Muscle of leg (tissue), 3 donors: ENCODE measurements at regions not wholly inside any gene's neighbourhood (a gene's known extent, or its start where the extent isn't known, plus 50 kb on each side); places are given as distances from the start of the nearest gene placed in this dataset.
"Not testable (repeated sequence)": the region's sequence is repeated elsewhere in the genome, so short reads cannot be mapped to it uniquely, and the experiment has no call there.

Experiments
- DNase-seq: peaks from one replicate; pipeline ENCODE4 v3.0.0; 2013
- H3K27ac ChIP-seq: one replicate; pipeline ENCODE4 v1.5.1; 2013; ENCODE audit warnings: mild to moderate bottlenecking, low read length, control low read depth
- H3K27me3 ChIP-seq: one replicate; pipeline ENCODE4 v1.6.1; 2013; ENCODE audit warnings: low read length; ENCODE audit not compliant: control insufficient read depth, insufficient read depth
- H3K36me3 ChIP-seq: one replicate; pipeline ENCODE4 v1.6.1; 2013; ENCODE audit warnings: low read length; ENCODE audit not compliant: control insufficient read depth, insufficient read depth
- H3K4me1 ChIP-seq: one replicate; pipeline ENCODE4 v1.6.1; 2013; ENCODE audit warnings: low read length; ENCODE audit not compliant: control insufficient read depth, insufficient read depth
- H3K4me3 ChIP-seq: one replicate; pipeline ENCODE4 v1.5.1; 2013; ENCODE audit warnings: low read length, control low read depth
- H3K9me3 ChIP-seq: replicated peaks from 2 replicates; pipeline ENCODE4 v1.6.1; 2013; ENCODE audit warnings: low read depth, low read length; ENCODE audit not compliant: control insufficient read depth
- WGBS: methylation state at CpG from one replicate; pipeline ENCODE4 v1.1.5; 2013; ENCODE audit warnings: missing lambda C conversion rate; ENCODE audit not compliant: insufficient coverage; 5-methylcytosine and 5-hydroxymethylcytosine counted together

DNA sequence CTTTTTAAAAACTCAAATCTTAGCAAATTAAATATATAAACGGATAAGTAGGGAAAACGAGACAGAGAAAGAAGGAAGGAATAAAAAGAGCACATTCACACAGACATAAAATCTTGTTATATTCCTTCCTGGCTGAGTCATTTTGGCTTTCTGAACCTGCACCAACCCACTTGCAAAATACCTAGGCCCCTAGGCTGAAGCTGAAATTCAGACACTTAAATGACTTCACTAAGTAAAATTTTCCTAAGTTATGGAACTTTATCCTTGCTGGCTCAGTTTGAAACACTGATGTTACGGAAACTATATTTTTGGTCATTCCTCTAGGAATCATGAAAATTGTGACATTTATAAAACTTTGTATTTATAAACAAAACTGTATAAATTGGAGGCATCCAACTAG is 462.8 kb upstream of the NFIA start:
- Histone ChIP-seq H3K27ac (peak overlapping the region; percentile 64), H3K27me3 (no peaks in the 10 kb centered on the region), H3K4me1 (peaks cover 12% of the 10 kb centered on the region), H3K4me3 (no peak overlapping the region), H3K36me3 (no peaks in the 10 kb centered on the region), H3K9me3 (no peaks in the 10 kb centered on the region)
- DNase-seq = peak; percentile 83
- no CpG with 5 or more reads among the region's 3 CpGs for WGBS

DNA sequence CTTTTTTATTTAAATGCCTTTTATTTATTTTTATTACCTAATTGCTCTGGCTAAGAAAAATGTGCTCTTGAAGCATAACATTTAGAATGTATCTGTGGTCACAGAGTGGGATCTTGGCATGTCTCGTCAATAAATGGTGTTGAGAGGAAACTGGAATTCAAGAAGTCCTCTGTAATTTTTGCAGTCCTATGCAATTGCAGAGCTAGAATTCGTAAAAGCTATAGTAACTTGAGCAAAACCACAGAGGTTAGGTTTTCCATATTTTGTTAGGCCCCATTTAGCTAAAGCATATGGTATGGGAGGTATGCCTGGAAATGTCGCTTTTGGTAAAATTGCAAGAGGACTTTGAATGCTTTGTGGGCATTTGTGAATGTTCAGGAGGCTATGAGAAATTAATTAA is 466.7 kb upstream of the NFIA start:
- 49% methylated on average over 2 of the region's 3 CpGs for WGBS
- DNase-seq = no peak

DNA sequence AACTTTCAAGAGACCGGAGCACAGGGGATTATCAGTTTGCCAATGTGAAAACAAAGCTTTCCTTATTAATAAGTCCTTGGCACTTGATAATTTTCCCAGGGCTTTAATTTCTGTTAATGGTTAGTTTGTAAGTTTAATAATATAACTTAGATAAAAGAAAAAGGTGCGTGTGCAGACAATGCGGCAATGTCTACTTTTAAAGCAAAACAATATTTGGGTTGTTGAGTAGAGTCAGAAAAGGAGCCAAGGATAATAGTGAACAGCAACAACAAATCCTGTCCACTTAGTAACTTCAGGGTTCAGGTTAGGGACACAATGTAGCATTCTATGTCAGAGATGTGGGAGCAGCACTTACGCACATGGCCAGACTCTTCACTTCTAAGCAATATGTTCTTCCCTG is 469.6 kb upstream of the NFIA start:
- no peaks in the 10 kb centered on the region for H3K27me3 ChIP-seq
- H3K4me3 ChIP-seq = no peak overlapping the region
- H3K9me3 ChIP-seq = no peaks in the 10 kb centered on the region
- WGBS = no CpG with 5 or more reads among the region's 4 CpGs
- no peak overlapping the region for H3K27ac ChIP-seq
- no peaks in the 10 kb centered on the region for H3K4me1 ChIP-seq
- H3K36me3 ChIP-seq = no peaks in the 10 kb centered on the region
- no peak for DNase-seq

More for the DNA sequence above, 466.7 kb upstream of the NFIA start:
- Histone ChIP-seq H3K27me3 (no peaks in the 10 kb centered on the region), H3K27ac (no peak overlapping the region), H3K4me3 (no peak overlapping the region), H3K9me3 (no peaks in the 10 kb centered on the region), H3K4me1 (peaks cover 2% of the 10 kb centered on the region), H3K36me3 (no peaks in the 10 kb centered on the region)

DNA sequence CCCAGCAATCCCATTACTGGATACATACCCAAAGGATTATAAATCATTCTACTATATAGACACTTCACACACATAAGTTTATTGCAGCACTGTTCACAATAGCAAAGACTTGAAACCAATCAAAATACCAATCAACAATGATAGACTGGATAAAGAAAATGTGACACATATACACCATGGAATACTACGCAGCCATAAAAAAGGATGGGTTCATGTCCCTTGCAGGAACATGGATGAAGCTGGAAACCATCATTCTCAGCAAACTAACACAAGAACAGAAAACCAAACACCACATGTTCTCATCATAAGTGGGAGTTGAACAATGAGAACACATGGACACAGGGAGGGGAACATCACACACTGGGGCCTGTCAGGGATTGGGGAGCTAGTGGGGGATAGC is 475.4 kb upstream of the NFIA start:
- not testable (repeated sequence) for H3K27ac ChIP-seq, H3K9me3 ChIP-seq, H3K36me3 ChIP-seq, H3K4me1 ChIP-seq, DNase-seq, H3K27me3 ChIP-seq, H3K4me3 ChIP-seq
- WGBS = no CpG with 5 or more reads among the region's 1 CpG

DNA sequence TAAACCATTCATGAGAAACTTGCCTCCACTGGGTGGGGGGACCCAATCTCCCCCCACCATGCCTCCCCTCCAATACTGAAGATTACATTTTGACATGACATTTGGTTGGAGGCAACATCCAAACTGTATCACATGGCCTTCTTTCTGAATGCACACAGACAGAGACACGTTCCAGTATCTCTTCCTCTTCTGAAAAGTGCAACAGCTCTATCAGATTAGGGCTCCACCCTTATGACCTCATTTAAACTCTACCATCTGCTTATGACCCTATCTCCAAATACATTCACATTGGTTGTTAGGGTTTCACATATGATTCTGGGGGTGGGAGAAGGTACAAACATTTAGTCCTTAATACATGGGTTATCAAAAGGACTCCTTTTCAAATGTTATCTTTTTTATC is 481.8 kb upstream of the NFIA start:
- Histone ChIP-seq H3K4me1 (peaks cover 7% of the 10 kb centered on the region), H3K9me3 (no peaks in the 10 kb centered on the region), H3K27me3 (no peaks in the 10 kb centered on the region), H3K36me3 (no peaks in the 10 kb centered on the region), H3K27ac (no peak overlapping the region), H3K4me3 (no peak overlapping the region)
- WGBS = 83% methylated on average over 1 of the region's 1 CpG
- DNase-seq = no peak

DNA sequence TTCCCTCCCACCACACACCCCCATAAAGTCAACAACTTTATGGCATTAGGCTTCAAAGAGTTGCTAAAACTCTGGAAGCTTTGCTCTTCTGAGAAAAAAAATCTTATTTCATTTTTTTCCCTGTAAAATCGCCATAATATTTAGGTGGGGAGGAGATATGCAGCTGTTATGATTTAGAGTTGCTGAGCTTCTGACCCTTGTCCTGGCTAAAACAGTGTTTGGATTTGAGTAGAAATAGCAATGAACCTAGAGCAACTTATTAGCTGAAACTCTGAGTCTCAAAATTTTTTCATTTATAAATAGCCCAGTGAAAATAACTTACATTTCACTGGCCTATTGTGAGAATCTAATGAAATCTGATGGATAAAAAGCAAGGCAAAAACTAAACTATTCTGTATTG is 482.8 kb upstream of the NFIA start:
- no peaks in the 10 kb centered on the region for H3K9me3 ChIP-seq
- peaks cover 7% of the 10 kb centered on the region for H3K4me1 ChIP-seq
- no peaks in the 10 kb centered on the region for H3K36me3 ChIP-seq
- peak; percentile 78 for DNase-seq
- H3K27ac ChIP-seq = no peak overlapping the region
- WGBS = no CpG with 5 or more reads among the region's 1 CpG
- no peak overlapping the region for H3K4me3 ChIP-seq
- H3K27me3 ChIP-seq = no peaks in the 10 kb centered on the region

DNA sequence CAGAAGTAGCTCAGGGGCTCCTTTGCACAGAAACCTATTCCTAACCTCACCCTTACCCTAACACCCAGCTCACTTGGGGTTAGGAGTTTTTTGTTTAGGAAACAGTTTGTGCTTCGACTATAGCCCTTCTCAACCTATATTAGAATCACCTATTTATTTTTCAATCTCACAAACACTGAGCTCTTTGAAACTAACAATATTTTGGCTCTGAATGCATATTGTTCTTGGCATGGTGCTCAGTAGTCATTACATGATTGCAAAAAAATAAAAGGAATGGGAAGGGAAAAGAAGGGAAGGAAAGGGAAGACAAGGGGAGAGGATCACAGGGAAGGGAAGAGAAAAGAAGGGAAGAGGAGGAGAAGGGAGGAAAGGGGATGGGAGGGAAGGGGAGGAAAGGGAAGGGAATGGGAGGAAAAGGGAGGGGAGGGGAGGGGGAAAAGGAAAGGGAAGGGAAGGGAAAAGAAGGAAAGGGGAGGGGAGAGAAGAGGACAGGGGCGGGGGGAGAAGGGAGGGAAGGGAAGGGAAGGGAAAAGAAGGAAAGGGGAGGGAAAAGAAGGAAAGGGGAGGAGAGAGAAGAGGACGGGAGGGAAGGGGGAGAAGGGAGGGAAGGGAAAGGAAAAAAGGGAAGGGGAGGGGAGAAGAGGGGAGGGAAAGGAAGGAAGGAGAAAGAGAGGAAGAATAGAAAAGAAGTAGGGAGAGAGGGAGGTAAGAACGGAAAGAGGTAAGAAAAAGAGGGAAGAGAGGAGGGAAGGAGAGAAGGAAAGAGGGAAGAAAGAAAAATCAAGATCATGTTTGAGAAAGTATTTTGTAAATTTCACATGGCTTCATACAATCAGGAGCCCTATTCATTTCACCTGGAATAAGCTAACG is 484.1 kb upstream of the NFIA start:
- H3K27me3 ChIP-seq = no peaks in the 10 kb centered on the region
- no peak overlapping the region for H3K27ac ChIP-seq
- H3K36me3 ChIP-seq = no peaks in the 10 kb centered on the region
- H3K4me3 ChIP-seq = no peak overlapping the region
- H3K9me3 ChIP-seq = no peaks in the 10 kb centered on the region
- 65% methylated on average over 3 of the region's 5 CpGs for WGBS
- DNase-seq = peak; percentile 77
- peaks cover 7% of the 10 kb centered on the region for H3K4me1 ChIP-seq

DNA sequence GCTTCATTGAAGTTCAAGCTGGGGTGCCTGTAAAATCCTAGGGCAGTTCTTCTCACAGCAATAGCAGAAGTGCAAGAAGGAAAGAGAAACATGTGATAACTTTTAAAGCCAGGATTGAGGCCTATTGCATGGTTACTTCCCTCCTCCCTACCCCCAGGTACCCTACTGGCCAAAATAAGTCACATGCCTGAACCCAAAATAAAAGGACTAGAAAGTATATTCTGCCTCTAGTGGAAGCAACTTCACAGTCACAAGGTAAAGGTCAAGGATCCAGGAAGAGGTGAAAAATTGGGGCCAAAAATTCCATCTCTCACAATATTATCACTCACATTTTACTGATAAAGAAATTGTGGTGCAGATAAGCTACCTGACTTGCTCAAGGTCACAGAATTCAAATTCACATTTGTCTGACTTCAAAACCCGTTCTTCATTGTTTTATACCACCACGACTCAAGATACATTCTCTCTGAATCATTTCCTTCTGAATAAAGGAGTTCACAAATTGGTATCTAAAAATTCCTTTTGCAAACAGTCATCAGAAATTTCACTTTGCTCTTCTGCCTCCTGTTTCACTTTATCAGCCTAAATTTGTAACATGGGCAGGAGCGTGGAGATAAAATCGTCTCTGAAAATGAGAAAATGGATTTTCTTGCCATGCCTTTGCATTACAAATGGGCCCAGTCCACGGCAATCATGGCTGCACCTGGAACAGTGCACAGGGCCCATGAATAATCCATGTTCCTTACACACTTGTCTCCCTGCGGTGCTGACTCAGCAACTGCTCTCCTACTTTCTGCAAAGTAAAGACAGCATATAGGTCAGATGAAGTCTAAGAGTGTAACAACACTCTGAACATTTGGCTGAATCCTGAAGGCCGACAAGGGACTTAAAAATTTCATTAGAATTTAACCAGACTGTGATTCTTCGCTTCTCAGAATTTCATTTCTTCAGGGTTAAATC is 485.3 kb upstream of the NFIA start:
- no peak overlapping the region for H3K4me3 ChIP-seq
- H3K4me1 ChIP-seq = peaks cover 7% of the 10 kb centered on the region
- no peaks in the 10 kb centered on the region for H3K36me3 ChIP-seq
- H3K27me3 ChIP-seq = no peaks in the 10 kb centered on the region
- 51% methylated on average over 5 of the region's 8 CpGs for WGBS
- H3K27ac ChIP-seq = no peak overlapping the region
- no peaks in the 10 kb centered on the region for H3K9me3 ChIP-seq
- no peak for DNase-seq

DNA sequence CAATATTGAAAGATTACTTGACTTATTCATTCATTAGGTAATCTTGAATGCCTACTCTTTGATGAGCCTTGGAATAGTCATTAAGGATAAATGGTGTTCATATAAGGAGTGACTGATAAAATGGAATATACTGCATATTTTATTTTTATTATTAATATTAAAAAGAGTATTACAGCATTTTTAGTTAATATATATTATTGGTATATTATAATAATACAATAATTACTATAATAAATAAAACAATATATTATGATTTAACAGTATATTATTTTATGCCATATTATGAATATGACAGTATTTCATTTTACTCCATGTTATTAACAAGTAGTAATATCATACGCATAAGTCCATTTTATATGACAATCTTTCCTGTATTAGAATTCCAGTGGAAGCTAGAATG is 490.8 kb upstream of the NFIA start:
- Histone ChIP-seq H3K4me3 (no peak overlapping the region), H3K9me3 (no peaks in the 10 kb centered on the region), H3K4me1 (no peaks in the 10 kb centered on the region), H3K36me3 (no peaks in the 10 kb centered on the region), H3K27ac (no peak overlapping the region), H3K27me3 (no peaks in the 10 kb centered on the region)
- no peak for DNase-seq
- no CpG with 5 or more reads among the region's 1 CpG for WGBS

DNA sequence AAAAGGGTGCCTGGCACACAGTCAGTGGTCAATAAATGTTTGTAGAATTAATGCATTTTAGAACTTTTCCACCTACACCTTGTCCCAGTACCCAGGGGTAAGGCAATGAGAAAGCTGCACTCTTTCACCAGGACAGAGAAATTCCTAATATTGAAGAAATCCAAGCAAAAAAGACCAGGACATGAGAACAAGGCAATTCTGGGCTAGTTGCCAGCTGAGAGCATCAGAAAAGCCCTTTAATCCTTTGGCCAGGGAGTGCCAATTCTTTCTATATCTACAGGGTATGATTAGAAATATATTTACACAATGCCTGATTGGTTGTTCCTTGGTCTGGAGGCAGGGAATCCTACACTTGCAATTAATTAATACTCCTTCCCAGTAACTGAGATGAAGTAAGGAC is 492.4 kb upstream of the NFIA start:
- H3K36me3 ChIP-seq = no peaks in the 10 kb centered on the region
- H3K27me3 ChIP-seq = no peaks in the 10 kb centered on the region
- no peaks in the 10 kb centered on the region for H3K4me1 ChIP-seq
- H3K27ac ChIP-seq = no peak overlapping the region
- H3K4me3 ChIP-seq = no peak overlapping the region
- peak; percentile 59 for DNase-seq
- no peaks in the 10 kb centered on the region for H3K9me3 ChIP-seq
